ENCODE measurements at regions not wholly inside any gene's neighbourhood (a gene's known extent, or its start where the extent isn't known, plus 50 kb on each side); places are given as distances from the start of the nearest gene placed in this dataset.

GRCh38 chr1:221317537-221317936 lies 424.4 kb downstream of the DUSP10 start:
- TF ChIP-seq, protein P1, sequence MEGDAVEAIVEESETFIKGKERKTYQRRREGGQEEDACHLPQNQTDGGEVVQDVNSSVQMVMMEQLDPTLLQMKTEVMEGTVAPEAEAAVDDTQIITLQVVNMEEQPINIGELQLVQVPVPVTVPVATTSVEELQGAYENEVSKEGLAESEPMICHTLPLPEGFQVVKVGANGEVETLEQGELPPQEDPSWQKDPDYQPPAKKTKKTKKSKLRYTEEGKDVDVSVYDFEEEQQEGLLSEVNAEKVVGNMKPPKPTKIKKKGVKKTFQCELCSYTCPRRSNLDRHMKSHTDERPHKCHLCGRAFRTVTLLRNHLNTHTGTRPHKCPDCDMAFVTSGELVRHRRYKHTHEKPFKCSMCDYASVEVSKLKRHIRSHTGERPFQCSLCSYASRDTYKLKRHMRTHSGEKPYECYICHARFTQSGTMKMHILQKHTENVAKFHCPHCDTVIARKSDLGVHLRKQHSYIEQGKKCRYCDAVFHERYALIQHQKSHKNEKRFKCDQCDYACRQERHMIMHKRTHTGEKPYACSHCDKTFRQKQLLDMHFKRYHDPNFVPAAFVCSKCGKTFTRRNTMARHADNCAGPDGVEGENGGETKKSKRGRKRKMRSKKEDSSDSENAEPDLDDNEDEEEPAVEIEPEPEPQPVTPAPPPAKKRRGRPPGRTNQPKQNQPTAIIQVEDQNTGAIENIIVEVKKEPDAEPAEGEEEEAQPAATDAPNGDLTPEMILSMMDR (IDR thresholded peaks at IDR 0.05; ENCODE audit: extremely low read depth in 1 of 2, insufficient read depth in 1 of 2, low read depth in 1 of 2, low read length in 2 of 2): no peak
- no peak for TF ChIP-seq EZH2 (IDR thresholded peaks at IDR 0.05; ENCODE audit: borderline replicate concordance, low read depth, low read length, severe bottlenecking)
- no peak for TF ChIP-seq POLR2A (IDR thresholded peaks at IDR 0.05; ENCODE audit: low read depth, low read length)
- TF ChIP-seq GATA2 (IDR thresholded peaks at IDR 0.05; ENCODE audit: insufficient read depth, insufficient read length, low read depth, low read length): no peak
- TF ChIP-seq MYC (IDR thresholded peaks at IDR 0.05; ENCODE audit: low read depth, low read length): no peak
